HG02678 (cell line): ENCODE measurements at regions not wholly inside any gene's neighbourhood (a gene's known extent, or its start where the extent isn't known, plus 50 kb on each side); places are given as distances from the start of the nearest gene placed in this dataset.

ENCODE experiments used
- ATAC-seq: cut with Tn5 transposase; IDR thresholded peaks from one replicate; pipeline ENCODE4 v1.9.1; 2021; ENCODE audit warnings: mild to moderate bottlenecking, moderate library complexity; ENCODE audit not compliant: unreplicated experiment

GRCh38 chr9:108526518-108526917, 329.3 kb downstream of the ACTL7B start:
- no peak for ATAC-seq

DNA sequence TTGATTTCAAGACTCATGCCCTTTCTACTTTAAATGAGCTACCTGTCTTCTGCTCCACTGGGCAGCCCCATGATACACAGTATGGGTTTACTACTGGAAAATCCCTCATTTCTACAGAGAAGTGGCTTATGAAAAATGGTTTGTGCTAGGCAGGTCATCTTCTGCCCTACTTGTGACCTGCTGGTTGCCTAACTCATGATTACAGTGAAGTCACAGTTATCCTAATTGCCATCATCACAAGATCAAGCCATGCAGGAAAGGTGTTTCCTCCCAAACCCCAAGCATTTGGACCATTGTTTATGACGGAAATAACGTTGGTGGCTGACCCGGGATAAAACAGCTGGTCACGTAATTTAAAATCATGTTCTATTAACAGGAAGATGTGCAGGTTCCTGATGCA, 330.6 kb downstream of the ACTL7B start:
- no peak for ATAC-seq

GRCh38 chr9:108521063-108521590, 334.7 kb downstream of the ACTL7B start:
- no peak for ATAC-seq

- ATAC-seq: no peak
Measured at GRCh38 chr9:108519437-108519836, 336.3 kb downstream of the ACTL7B start.

DNA sequence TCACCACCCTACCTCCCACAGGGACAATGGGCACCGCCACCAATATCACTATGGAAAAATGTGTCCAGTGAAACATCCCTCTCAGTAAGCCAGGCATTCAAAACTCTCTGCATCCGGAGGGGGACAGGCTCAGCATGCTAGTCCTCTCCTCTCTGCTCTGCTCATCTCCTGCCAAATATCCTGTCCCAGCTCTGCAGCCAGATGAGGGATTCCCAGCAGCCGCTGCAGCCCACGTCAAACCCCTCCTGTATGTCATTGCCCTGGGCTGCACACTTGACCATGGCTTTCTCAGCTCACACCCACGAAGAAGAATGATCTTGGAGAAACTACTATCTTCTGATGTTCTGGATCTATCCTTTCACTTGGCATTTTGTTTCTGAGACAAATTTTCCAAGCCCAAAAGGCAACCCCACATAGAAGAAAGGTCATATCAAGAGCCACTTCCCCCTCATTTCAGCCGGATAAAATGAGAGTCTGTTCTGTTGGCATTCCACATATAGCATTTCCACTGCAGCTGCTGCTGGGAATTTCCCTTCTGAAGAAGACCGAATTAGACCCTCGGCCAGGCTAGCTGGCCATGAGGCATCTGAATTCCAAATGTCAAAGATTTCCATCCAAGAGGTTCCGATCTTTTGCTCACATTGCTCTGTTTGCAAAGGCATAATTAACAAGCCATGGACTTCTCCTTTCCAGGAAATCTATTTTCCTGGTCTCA, 338.0 kb downstream of the ACTL7B start:
- no peak for ATAC-seq

DNA sequence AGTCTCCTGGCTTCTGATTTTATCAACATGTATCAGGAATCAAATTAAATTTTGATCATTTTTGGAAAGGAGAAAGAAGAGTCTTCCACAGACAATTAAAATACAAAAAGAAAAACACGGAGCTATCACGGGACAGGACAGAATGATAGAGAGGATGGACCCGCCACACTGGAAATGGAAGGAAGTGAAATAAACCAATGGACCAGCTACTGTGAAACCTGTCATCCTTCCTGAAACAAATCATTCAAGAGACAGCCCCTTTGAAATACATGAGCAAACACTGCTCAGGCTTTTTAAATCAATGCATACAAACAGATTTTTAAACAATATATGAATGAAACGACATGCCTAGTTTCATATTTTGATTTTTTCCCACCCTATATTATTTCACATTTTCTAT, 339.4 kb downstream of the ACTL7B start:
- ATAC-seq: no peak

DNA sequence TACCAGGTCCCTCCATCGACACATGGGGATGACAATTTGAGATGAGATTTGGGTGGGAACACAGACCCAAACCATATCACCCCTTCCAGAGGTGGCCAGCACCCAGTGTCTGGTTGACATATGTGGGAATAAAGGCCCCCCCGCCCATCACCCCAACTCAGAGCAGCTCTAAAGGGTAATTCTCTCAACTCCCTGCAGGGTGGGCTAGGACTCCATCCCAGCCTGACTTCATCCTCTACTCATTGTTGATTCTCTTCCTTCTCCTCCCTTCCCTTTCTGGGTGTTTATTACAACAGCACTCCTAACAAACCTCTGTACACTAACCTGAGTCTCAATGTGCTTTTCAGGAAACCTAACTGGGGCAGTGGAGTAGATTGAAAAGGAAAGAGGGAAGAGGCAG, 339.9 kb downstream of the ACTL7B start:
- ATAC-seq: no peak

GRCh38 chr9:108512426-108513173, 343.2 kb downstream of the ACTL7B start:
- ATAC-seq: no peak

- ATAC-seq: no peak
Measured at GRCh38 chr9:108511307-108511706, 344.5 kb downstream of the ACTL7B start.

GRCh38 chr9:108496846-108497245, 358.9 kb downstream of the ACTL7B start:
- ATAC-seq: no peak

- ATAC-seq: no peak
Measured at GRCh38 chr9:108489567-108489966, 366.2 kb downstream of the ACTL7B start.

DNA sequence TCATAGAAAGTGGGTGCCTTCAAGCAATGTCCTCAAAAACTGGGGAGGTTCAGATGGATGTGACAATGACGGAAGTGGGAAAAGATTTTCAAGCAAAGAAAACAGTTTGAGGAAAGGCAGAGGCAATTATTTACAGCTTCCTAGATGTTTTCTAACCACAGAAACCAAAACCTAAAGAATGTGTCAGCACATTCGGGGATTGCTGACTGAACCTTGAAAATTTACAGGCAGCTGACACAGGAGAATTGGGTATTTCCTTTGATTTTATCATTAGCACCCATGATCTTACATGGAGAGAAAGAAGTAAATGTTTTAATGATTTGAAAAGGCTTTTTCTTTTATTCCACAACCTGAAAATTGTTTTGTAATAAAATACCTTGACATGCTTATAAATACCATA, 369.0 kb downstream of the ACTL7B start:
- ATAC-seq: no peak

DNA sequence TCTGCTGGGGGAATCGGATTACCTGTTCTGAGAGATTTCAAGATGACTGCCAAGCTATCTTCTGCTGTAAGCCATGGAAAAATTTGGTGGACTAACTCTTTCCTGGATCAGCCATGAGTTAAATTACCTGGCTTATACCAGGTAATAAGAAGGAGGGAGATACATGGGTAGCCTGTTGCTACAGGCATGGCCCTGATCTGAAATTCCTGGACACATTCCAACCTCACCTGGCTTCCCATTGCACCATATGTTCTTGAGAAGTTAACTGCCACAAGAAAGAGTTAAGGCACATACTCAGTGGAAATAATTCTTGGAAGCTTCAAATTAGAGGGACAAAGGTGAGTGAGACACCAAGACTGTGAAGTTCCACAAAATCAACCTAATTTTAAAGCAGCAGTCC, 371.3 kb downstream of the ACTL7B start:
- ATAC-seq: no peak

DNA sequence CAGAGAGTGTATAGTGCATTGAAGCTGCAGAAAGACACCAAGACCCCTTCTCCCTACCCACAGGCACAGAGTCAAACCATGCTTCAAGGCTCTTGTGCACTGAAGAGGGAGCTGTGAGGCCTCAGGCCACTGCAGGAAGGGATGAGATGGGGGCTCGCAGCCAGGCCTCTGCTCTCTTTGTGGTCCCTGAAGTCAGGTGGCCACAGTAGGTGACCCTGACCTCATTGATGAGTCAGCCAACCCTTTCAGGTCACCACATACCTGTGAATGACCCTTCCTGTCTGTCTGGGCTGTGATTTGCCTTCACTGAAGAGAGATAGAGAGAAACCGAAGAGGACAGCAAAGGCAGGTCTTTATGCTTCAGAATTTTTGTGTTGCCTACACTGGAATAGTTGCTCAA, 372.1 kb downstream of the ACTL7B start:
- ATAC-seq: no peak

DNA sequence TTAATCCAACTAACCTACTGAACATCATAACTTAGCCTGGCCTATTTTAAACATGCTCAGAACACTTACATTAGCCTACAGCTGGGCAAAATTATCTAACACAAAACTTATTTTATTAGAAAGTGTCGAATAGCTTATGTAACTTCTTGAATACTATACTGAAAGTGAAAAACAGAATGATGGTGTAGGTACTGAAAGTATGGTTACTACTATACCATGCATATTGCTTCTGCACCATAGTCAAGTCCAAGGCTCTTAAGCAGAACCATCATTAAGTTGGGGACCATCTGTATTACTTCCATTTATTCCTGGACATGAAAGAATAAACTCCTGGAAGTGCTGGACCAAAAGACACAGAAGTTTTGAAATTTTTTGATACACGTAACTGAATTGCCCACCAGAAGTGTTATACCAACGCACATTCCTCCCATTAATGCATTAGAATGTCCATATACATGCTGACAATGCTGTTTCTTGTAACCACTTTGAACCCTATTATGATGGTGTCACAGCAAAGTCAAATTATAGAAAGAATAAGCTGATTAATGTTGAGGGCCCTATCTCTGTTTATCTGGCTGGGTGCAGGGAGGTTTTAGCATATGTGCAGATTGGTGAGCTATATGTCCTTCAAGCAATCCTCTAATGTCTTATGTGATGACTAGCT, 375.7 kb downstream of the ACTL7B start:
- ATAC-seq: no peak

GRCh38 chr9:108478431-108479332, 377.1 kb downstream of the ACTL7B start:
- ATAC-seq: peak; percentile 71

GRCh38 chr9:108477529-108478006, 378.2 kb downstream of the ACTL7B start:
- ATAC-seq: no peak

GRCh38 chr9:108476574-108476973, 379.2 kb downstream of the ACTL7B start:
- ATAC-seq: no peak

DNA sequence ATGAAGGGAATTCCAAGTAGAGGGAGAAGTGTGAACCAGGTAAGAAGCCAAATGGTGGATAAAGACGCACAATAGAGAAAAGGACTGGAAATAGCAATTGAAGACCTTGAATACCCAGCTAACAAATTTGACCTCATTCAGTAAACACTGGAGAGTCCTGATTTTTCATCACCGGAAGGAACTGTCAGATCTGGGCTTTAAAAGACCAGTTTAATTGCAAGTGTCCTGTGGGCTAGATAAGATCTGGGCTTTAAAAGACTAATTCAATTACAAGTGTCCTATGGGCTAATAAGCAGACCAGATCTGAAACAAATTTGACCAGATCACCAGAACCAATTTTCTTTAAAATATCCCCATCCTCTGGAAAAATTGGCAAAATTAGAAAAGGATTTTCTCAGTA, 380.0 kb downstream of the ACTL7B start:
- no peak for ATAC-seq

DNA sequence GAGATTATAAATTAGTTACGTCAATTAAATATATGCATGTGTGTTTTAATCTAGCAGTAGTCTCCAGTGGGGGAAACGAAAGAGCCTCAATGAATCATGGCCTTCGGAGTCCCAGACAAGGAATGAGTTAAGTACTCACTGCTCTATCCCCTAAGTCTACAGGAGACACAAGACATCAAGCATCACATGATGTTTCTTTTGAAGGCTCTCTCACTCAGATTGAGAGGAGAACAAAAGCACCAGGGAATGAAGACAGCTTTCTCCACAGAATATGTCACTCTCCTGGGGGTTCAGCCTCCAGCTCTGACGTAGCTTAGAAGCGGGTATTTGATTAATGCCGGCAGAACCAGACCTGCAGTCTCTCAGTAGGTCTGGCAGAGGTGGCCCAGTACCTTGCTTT, 381.4 kb downstream of the ACTL7B start:
- ATAC-seq: no peak
